ENCODE measurements at regions not wholly inside any gene's neighbourhood (a gene's known extent, or its start where the extent isn't known, plus 50 kb on each side); places are given as distances from the start of the nearest gene placed in this dataset.

DNA sequence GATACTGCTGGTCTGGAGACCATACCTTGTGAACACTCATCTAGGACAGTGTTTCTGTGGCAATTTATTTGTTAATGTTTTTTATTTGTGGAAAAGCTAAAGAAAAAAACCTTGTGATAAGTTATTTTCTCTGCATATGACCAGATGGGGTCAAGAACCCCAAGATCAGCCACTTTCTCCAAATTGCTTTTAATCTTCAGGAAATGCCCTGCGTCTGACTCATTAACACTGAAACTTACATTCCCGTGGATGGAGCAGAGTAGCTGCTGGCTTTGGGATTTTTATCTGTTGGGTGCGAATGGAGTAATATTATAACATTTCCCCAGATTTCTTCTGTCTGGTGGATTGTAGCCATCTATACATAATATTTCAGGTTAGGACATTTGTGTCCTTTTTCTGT lies 444.5 kb downstream of the SH3GL2 start (continued):
- TF ChIP-seq, protein P1, sequence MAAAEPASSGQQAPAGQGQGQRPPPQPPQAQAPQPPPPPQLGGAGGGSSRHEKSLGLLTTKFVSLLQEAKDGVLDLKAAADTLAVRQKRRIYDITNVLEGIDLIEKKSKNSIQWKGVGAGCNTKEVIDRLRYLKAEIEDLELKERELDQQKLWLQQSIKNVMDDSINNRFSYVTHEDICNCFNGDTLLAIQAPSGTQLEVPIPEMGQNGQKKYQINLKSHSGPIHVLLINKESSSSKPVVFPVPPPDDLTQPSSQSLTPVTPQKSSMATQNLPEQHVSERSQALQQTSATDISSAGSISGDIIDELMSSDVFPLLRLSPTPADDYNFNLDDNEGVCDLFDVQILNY (CRISPR knock-in tag; IDR thresholded peaks at IDR 0.05), result no peak
- TF ChIP-seq, protein P2, sequence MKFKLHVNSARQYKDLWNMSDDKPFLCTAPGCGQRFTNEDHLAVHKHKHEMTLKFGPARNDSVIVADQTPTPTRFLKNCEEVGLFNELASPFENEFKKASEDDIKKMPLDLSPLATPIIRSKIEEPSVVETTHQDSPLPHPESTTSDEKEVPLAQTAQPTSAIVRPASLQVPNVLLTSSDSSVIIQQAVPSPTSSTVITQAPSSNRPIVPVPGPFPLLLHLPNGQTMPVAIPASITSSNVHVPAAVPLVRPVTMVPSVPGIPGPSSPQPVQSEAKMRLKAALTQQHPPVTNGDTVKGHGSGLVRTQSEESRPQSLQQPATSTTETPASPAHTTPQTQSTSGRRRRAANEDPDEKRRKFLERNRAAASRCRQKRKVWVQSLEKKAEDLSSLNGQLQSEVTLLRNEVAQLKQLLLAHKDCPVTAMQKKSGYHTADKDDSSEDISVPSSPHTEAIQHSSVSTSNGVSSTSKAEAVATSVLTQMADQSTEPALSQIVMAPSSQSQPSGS (CRISPR knock-in tag; IDR thresholded peaks at IDR 0.05; ENCODE audit: borderline replicate concordance, low read depth), result no peak
- TF ChIP-seq, protein P3, sequence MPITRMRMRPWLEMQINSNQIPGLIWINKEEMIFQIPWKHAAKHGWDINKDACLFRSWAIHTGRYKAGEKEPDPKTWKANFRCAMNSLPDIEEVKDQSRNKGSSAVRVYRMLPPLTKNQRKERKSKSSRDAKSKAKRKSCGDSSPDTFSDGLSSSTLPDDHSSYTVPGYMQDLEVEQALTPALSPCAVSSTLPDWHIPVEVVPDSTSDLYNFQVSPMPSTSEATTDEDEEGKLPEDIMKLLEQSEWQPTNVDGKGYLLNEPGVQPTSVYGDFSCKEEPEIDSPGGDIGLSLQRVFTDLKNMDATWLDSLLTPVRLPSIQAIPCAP (CRISPR knock-in tag; IDR thresholded peaks at IDR 0.05), result no peak
- TF ChIP-seq GABPB1 (CRISPR knock-in tag; IDR thresholded peaks at IDR 0.05) (no peak), MYBL2 (CRISPR knock-in tag; IDR thresholded peaks at IDR 0.05) (no peak)
- TF ChIP-seq, protein P4, sequence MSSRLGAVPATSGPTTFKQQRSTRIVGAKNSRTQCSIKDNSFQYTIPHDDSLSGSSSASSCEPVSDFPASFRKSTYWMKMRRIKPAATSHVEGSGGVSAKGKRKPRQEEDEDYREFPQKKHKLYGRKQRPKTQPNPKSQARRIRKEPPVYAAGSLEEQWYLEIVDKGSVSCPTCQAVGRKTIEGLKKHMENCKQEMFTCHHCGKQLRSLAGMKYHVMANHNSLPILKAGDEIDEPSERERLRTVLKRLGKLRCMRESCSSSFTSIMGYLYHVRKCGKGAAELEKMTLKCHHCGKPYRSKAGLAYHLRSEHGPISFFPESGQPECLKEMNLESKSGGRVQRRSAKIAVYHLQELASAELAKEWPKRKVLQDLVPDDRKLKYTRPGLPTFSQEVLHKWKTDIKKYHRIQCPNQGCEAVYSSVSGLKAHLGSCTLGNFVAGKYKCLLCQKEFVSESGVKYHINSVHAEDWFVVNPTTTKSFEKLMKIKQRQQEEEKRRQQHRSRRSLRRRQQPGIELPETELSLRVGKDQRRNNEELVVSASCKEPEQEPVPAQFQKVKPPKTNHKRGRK (CRISPR knock-in tag; IDR thresholded peaks at IDR 0.05; ENCODE audit: borderline replicate concordance), result no peak

DNA sequence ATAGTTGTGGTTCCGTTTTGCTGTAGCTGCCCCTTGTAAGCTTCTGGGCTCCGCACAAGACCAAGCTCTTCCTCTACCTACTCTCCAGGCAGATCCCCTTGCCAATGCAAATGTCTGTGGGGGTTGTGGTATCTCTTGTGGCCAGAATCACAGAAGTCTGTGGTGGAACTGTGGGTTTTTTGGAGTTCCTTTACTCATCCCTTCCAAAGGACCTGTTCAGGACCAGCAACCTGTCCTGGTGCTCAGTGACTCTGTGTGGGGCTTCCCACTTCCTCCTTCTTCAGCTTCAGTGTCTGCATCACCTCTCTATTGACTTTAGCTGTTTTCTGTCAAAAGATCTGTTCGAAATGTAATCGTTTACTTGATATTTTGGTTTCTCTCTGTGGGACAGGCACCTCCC lies 441.3 kb upstream of the ADAMTSL1 start:
- CTCF ChIA-PET, result no interaction called here
- H3K27me3 Mint-ChIP-seq (ENCODE audit: low read depth), result no peaks in the 10 kb centered on the region
- H3K36me3 Mint-ChIP-seq, result no peaks in the 10 kb centered on the region
- TF ChIP-seq ELF4 (CRISPR knock-in tag; IDR thresholded peaks at IDR 0.05; ENCODE audit: low read depth) (no peak), EMX1 (CRISPR knock-in tag; IDR thresholded peaks at IDR 0.05) (no peak), ZNF423 (CRISPR knock-in tag; IDR thresholded peaks at IDR 0.05) (no peak)
- H3K4me1 Mint-ChIP-seq, result peaks cover 17% of the 10 kb centered on the region
- peaks cover 8% of the 10 kb centered on the region; the same call in 1 of the 2 replicates for H3K9me3 Mint-ChIP-seq
- ATAC-seq, result no peak
- DNase-seq (ENCODE audit: low spot score), result no peak
- H3K27ac Mint-ChIP-seq, result no peak overlapping the region
- POLR2A ChIA-PET, result no interaction called here
- no peak overlapping the region for H3K4me3 Mint-ChIP-seq

DNA sequence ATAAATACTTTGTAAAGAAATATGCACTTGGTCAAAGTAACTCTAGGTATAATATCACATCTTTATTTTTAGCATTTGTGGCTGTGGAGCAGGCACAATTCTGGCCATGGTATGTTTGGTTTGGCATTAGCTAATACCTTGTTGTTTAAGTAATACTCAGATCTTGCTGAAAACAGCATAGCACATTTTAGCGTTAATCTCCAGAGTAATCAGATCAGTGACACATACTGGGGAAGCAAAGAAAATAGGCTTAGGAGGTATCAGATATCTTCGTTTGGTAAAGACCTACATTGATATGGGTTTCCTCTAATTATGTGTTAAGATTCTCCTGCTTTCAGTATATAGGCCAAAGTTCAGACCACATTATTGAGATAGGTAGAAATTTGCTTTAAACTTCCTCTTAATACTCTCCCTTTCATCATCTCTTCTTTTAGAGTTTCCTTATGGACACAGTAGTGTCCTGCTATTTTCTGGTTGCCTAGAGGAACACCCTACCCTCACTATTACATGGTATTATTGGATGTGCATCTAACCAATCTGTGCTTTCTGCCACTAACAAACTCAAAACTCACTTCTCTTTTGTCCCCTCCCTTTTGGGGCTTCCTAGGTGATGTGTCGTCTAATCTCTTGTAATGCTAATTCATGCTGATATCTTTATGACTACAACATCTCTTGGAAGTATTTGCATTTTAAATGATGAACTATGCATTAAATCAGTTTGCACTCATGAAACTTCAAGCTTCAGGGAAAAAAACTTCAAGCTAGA lies 437.3 kb upstream of the ADAMTSL1 start:
- ATAC-seq, result peak; percentile 56
- no peaks in the 10 kb centered on the region for H3K36me3 Mint-ChIP-seq
- CTCF ChIA-PET, result interaction anchor here (1.6 kb wide), 1 partner anchor 106 kb away, joined by 3 read pairs; no protein-coding TSS in a partner anchor

DNA sequence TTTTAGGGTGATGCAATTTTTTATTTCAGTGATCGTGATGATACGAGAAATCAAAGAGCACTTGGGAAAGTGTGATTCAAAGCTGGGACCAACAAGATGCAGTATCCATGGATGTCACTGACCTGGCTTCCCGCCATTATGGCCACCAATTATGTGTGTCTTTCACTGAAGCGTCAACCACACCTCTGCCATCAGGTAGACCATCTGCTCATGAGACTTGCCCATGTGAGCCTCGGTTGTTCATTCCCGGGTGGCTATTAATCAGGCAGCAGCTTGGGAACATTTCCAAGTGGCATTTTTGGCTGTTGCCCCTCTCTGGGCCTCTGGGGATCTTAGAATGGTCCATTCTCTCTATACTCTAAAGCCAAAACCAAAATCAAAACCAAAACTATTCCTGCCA lies 436.0 kb upstream of the ADAMTSL1 start:
- ChIA-PET POLR2A (no interaction called here), CTCF (interaction anchor here (1.6 kb wide), 1 partner anchor 105 kb away, joined by 3 read pairs; no protein-coding TSS in a partner anchor)
- H3K9me3 Mint-ChIP-seq, result no peaks in the 10 kb centered on the region
- no peak overlapping the region for H3K4me3 Mint-ChIP-seq
- no peak overlapping the region for H3K27ac Mint-ChIP-seq
- no peaks in the 10 kb centered on the region for H3K27me3 Mint-ChIP-seq (ENCODE audit: low read depth)
- no peaks in the 10 kb centered on the region for H3K36me3 Mint-ChIP-seq
- DNase-seq (ENCODE audit: low spot score), result no peak
- ATAC-seq, result no peak
- H3K4me1 Mint-ChIP-seq, result peaks cover 22% of the 10 kb centered on the region
- TF ChIP-seq, protein P5, sequence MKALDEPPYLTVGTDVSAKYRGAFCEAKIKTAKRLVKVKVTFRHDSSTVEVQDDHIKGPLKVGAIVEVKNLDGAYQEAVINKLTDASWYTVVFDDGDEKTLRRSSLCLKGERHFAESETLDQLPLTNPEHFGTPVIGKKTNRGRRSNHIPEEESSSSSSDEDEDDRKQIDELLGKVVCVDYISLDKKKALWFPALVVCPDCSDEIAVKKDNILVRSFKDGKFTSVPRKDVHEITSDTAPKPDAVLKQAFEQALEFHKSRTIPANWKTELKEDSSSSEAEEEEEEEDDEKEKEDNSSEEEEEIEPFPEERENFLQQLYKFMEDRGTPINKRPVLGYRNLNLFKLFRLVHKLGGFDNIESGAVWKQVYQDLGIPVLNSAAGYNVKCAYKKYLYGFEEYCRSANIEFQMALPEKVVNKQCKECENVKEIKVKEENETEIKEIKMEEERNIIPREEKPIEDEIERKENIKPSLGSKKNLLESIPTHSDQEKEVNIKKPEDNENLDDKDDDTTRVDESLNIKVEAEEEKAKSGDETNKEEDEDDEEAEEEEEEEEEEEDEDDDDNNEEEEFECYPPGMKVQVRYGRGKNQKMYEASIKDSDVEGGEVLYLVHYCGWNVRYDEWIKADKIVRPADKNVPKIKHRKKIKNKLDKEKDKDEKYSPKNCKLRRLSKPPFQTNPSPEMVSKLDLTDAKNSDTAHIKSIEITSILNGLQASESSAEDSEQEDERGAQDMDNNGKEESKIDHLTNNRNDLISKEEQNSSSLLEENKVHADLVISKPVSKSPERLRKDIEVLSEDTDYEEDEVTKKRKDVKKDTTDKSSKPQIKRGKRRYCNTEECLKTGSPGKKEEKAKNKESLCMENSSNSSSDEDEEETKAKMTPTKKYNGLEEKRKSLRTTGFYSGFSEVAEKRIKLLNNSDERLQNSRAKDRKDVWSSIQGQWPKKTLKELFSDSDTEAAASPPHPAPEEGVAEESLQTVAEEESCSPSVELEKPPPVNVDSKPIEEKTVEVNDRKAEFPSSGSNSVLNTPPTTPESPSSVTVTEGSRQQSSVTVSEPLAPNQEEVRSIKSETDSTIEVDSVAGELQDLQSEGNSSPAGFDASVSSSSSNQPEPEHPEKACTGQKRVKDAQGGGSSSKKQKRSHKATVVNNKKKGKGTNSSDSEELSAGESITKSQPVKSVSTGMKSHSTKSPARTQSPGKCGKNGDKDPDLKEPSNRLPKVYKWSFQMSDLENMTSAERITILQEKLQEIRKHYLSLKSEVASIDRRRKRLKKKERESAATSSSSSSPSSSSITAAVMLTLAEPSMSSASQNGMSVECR (CRISPR knock-in tag; IDR thresholded peaks at IDR 0.05; ENCODE audit: borderline replicate concordance), result no peak
- TF ChIP-seq GTF2I (CRISPR knock-in tag; conservative IDR thresholded peaks at IDR 0.05) (no peak), PRRX2 (CRISPR knock-in tag; IDR thresholded peaks at IDR 0.05) (no peak), ZBTB21 (CRISPR knock-in tag; IDR thresholded peaks at IDR 0.05; ENCODE audit: borderline replicate concordance) (no peak), SMAD3 (CRISPR knock-in tag; IDR thresholded peaks at IDR 0.05; ENCODE audit: borderline replicate concordance) (no peak), JUN (CRISPR knock-in tag; IDR thresholded peaks at IDR 0.05) (no peak), TCF7 (CRISPR knock-in tag; IDR thresholded peaks at IDR 0.05; ENCODE audit: low read depth) (no peak)
- TF ChIP-seq, protein P6, sequence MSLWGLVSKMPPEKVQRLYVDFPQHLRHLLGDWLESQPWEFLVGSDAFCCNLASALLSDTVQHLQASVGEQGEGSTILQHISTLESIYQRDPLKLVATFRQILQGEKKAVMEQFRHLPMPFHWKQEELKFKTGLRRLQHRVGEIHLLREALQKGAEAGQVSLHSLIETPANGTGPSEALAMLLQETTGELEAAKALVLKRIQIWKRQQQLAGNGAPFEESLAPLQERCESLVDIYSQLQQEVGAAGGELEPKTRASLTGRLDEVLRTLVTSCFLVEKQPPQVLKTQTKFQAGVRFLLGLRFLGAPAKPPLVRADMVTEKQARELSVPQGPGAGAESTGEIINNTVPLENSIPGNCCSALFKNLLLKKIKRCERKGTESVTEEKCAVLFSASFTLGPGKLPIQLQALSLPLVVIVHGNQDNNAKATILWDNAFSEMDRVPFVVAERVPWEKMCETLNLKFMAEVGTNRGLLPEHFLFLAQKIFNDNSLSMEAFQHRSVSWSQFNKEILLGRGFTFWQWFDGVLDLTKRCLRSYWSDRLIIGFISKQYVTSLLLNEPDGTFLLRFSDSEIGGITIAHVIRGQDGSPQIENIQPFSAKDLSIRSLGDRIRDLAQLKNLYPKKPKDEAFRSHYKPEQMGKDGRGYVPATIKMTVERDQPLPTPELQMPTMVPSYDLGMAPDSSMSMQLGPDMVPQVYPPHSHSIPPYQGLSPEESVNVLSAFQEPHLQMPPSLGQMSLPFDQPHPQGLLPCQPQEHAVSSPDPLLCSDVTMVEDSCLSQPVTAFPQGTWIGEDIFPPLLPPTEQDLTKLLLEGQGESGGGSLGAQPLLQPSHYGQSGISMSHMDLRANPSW (CRISPR knock-in tag; conservative IDR thresholded peaks at IDR 0.05; ENCODE audit: low read depth), result no peak

More for the DNA sequence above, 437.3 kb upstream of the ADAMTSL1 start:
- POLR2A ChIA-PET, result no interaction called here
- H3K27ac Mint-ChIP-seq, result peak overlapping the region; percentile 8; the same call in 1 of the 2 replicates
- DNase-seq (ENCODE audit: low spot score), result no peak
- H3K4me3 Mint-ChIP-seq, result peak overlapping the region; percentile 40
- peaks cover 22% of the 10 kb centered on the region for H3K4me1 Mint-ChIP-seq
- H3K27me3 Mint-ChIP-seq (ENCODE audit: low read depth), result no peaks in the 10 kb centered on the region
- no peaks in the 10 kb centered on the region for H3K9me3 Mint-ChIP-seq
- no peak for TF ChIP-seq OVOL2 (CRISPR knock-in tag; IDR thresholded peaks at IDR 0.05; ENCODE audit: borderline replicate concordance)
- no peak for TF ChIP-seq KAT7 (CRISPR knock-in tag; IDR thresholded peaks at IDR 0.05; ENCODE audit: borderline replicate concordance)
- TF ChIP-seq RORB (CRISPR knock-in tag; IDR thresholded peaks at IDR 0.05), result 0 out of 2 replicates have a peak, but pooled peaks have one; percentile 60

All from WTC11 (cell line).